ENCODE measurements at regions not wholly inside any gene's neighbourhood (a gene's known extent, or its start where the extent isn't known, plus 50 kb on each side); places are given as distances from the start of the nearest gene placed in this dataset.

DNA sequence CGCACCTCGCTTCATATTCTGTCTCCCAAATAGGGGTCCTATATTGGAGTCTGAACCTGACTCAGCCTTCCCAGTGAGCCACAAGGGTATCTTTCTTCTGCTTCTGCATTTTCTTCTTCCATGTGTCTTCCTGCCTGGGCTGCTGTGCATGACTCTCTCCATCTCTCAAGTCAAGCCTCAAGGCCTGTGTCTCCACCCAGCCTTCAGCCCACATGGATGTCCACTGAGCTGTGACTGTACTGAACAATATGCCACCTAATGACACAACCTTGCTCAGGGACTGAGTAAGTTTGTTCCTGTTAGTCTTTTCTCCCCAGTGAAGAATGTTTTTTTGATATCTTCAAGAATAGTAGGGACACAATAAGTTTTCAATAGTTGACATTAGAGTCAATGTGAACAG lies 162.7 kb upstream of the TBX20 start:
- Histone ChIP-seq H3K27ac (ENCODE audit: low read depth, low read length) (no peak overlapping the region), H3K4me3 (ENCODE audit: low read depth, low read length) (no peak overlapping the region), H3K9me3 (ENCODE audit: control insufficient read depth, insufficient read depth, low read length) (no peaks in the 10 kb centered on the region), H3K27me3 (ENCODE audit: control insufficient read depth, insufficient read depth, low read length) (peaks cover 2% of the 10 kb centered on the region)
- TF ChIP-seq CTCF (IDR thresholded peaks at IDR 0.05; ENCODE audit: low read depth, low read length): no peak
- POLR2A ChIA-PET: no interaction called here
- no peak for DNase-seq (ENCODE audit: low read depth, low spot score)
- CTCF ChIA-PET: interaction anchor here (3.2 kb wide), 1 partner anchor 8 kb away, joined by 20 read pairs; no protein-coding TSS in a partner anchor

- Histone ChIP-seq H3K9me3 (ENCODE audit: control insufficient read depth, insufficient read depth, low read length) (no peaks in the 10 kb centered on the region), H3K4me3 (ENCODE audit: low read depth, low read length) (no peak overlapping the region), H3K27me3 (ENCODE audit: control insufficient read depth, insufficient read depth, low read length) (peaks cover 2% of the 10 kb centered on the region), H3K27ac (ENCODE audit: low read depth, low read length) (no peak overlapping the region)
- DNase-seq (ENCODE audit: low read depth, low spot score): no peak
- ChIA-PET POLR2A (no interaction called here), CTCF (interaction anchor here (3.2 kb wide), 1 partner anchor 9 kb away, joined by 20 read pairs; no protein-coding TSS in a partner anchor)
- no peak for TF ChIP-seq CTCF (IDR thresholded peaks at IDR 0.05; ENCODE audit: low read depth, low read length)
Observed at GRCh38 chr7:35415411-35415822, 161.5 kb upstream of the TBX20 start.

GRCh38 chr7:35411331-35411730 lies 157.4 kb upstream of the TBX20 start:
- Histone ChIP-seq H3K4me3 (ENCODE audit: low read depth, low read length) (no peak overlapping the region), H3K27me3 (ENCODE audit: control insufficient read depth, insufficient read depth, low read length) (peaks cover 2% of the 10 kb centered on the region), H3K9me3 (ENCODE audit: control insufficient read depth, insufficient read depth, low read length) (no peaks in the 10 kb centered on the region), H3K27ac (ENCODE audit: low read depth, low read length) (no peak overlapping the region)
- ChIA-PET POLR2A (no interaction called here), CTCF (no interaction called here)
- no peak for DNase-seq (ENCODE audit: low read depth, low spot score)
- TF ChIP-seq CTCF (IDR thresholded peaks at IDR 0.05; ENCODE audit: low read depth, low read length): no peak

GRCh38 chr7:35405461-35405860 lies 151.6 kb upstream of the TBX20 start:
- no peaks in the 10 kb centered on the region for H3K27me3 ChIP-seq (ENCODE audit: control insufficient read depth, insufficient read depth, low read length)
- no peak for TF ChIP-seq CTCF (IDR thresholded peaks at IDR 0.05; ENCODE audit: low read depth, low read length)
- no peak for DNase-seq (ENCODE audit: low read depth, low spot score)
- ChIA-PET POLR2A (no interaction called here), CTCF (no interaction called here)
- no peaks in the 10 kb centered on the region for H3K9me3 ChIP-seq (ENCODE audit: control insufficient read depth, insufficient read depth, low read length)
- no peak overlapping the region for H3K4me3 ChIP-seq (ENCODE audit: low read depth, low read length)
- no peak overlapping the region for H3K27ac ChIP-seq (ENCODE audit: low read depth, low read length)

- no peak overlapping the region for H3K4me3 ChIP-seq (ENCODE audit: low read depth, low read length)
- ChIA-PET CTCF (no interaction called here), POLR2A (no interaction called here)
- DNase-seq (ENCODE audit: low read depth, low spot score): no peak
- no peak for TF ChIP-seq CTCF (IDR thresholded peaks at IDR 0.05; ENCODE audit: low read depth, low read length)
- H3K27me3 ChIP-seq (ENCODE audit: control insufficient read depth, insufficient read depth, low read length): no peaks in the 10 kb centered on the region
- no peaks in the 10 kb centered on the region for H3K9me3 ChIP-seq (ENCODE audit: control insufficient read depth, insufficient read depth, low read length)
- no peak overlapping the region for H3K27ac ChIP-seq (ENCODE audit: low read depth, low read length)
Observed at GRCh38 chr7:35401217-35401879, 147.4 kb upstream of the TBX20 start.

Data from AG04450 (cell line).